ENCODE measurements at regions not wholly inside any gene's neighbourhood (a gene's known extent, or its start where the extent isn't known, plus 50 kb on each side); places are given as distances from the start of the nearest gene placed in this dataset.

- TF ChIP-seq NFYB (CRISPR knock-in tag; conservative IDR thresholded peaks at IDR 0.05; ENCODE audit: low read depth) (no peak), MAX (CRISPR knock-in tag; IDR thresholded peaks at IDR 0.05) (no peak), SP1 (CRISPR knock-in tag; conservative IDR thresholded peaks at IDR 0.05) (no peak), CTCF (IDR thresholded peaks at IDR 0.05) (no peak), FOXP1 (CRISPR knock-in tag; IDR thresholded peaks at IDR 0.05; ENCODE audit: borderline replicate concordance) (no peak), USF1 (CRISPR knock-in tag; IDR thresholded peaks at IDR 0.05) (no peak), ATF3 (CRISPR knock-in tag; conservative IDR thresholded peaks at IDR 0.05) (no peak), TEAD4 (CRISPR knock-in tag; IDR thresholded peaks at IDR 0.05) (no peak), TCF7 (CRISPR knock-in tag; IDR thresholded peaks at IDR 0.05; ENCODE audit: low read depth) (no peak), STAT6 (CRISPR knock-in tag; conservative IDR thresholded peaks at IDR 0.05; ENCODE audit: low read depth) (no peak), ZNF317 (CRISPR knock-in tag; IDR thresholded peaks at IDR 0.05; ENCODE audit: borderline replicate concordance, low read depth) (no peak), NFE2L1 (CRISPR knock-in tag; IDR thresholded peaks at IDR 0.05) (no peak), FOXP4 (CRISPR knock-in tag; IDR thresholded peaks at IDR 0.05) (no peak)
Observed at GRCh38 chr11:45456686-45457085, 170.5 kb upstream of the SYT13 start.
